Upper lobe of left lung (tissue), 6 donors: ENCODE measurements at regions not wholly inside any gene's neighbourhood (a gene's known extent, or its start where the extent isn't known, plus 50 kb on each side); places are given as distances from the start of the nearest gene placed in this dataset.

ENCODE experiments used
- ATAC-seq, 2 donors: fragments of 200-7000 bp; cut with Tn5 transposase; one replicate each; pipeline ENCODE4 v1.9.1; 2022; ENCODE audit warnings: mild to moderate bottlenecking in 2 of 2, moderate library complexity in 2 of 2; ENCODE audit not compliant: low FRiP score in 2 of 2
- DNase-seq, 2 donors: peaks; one replicate each; pipeline ENCODE4 v3.0.0-alpha.2; 2019 to 2020
- H3K27ac ChIP-seq, 4 donors: fragments of 200-600 bp; sonication (generic); one replicate each; pipeline ENCODE4 v1.5.1; 2016 to 2019
- H3K27me3 ChIP-seq, 4 donors: fragments of 200-600 bp; sonication (generic); one replicate each; pipeline ENCODE4 v1.5.1; 2017 to 2019
- H3K36me3 ChIP-seq, 4 donors: fragments of 200-600 bp; sonication (generic); one replicate each; pipeline ENCODE4 v1.5.1; 2016 to 2019
- H3K4me1 ChIP-seq, 4 donors: fragments of 200-600 bp; sonication (generic); one replicate each; pipeline ENCODE4 v1.5.1; 2018 to 2019
- H3K4me3 ChIP-seq, 4 donors: fragments of 200-600 bp; sonication (generic); one replicate each; pipeline ENCODE4 v1.5.1; 2017 to 2019; ENCODE audit warnings: mild to moderate bottlenecking in 2 of 4, moderate library complexity in 1 of 4
- H3K9me3 ChIP-seq, 4 donors: fragments of 200-600 bp; sonication (generic); one replicate each; pipeline ENCODE4 v1.5.1; 2018 to 2019
- EP300 ChIP-seq, 4 donors: sonication (generic); formaldehyde crosslinking; IDR thresholded peaks; one replicate each; pipeline ENCODE4 v1.5.1; 2017; ENCODE audit warnings: antibody characterized with exemption in 4 of 4, control low read depth in 2 of 4
- POLR2A ChIP-seq, 4 donors: fragments of 450-650 bp; IDR thresholded peaks; one replicate each; pipeline ENCODE4 v1.5.1; 2016 to 2017; ENCODE audit warnings: antibody characterized with exemption in 4 of 4, mild to moderate bottlenecking in 2 of 4
- POLR2AphosphoS5 ChIP-seq, 2 donors: sonication (generic); formaldehyde crosslinking; IDR thresholded peaks; one replicate each; pipeline ENCODE4 v1.5.1; 2017; ENCODE audit warnings: antibody characterized with exemption in 2 of 2
- WGBS, 2 donors: methylation state at CpG; one replicate each; pipeline ENCODE4 v1.1.5; 2017 to 2018; 5-methylcytosine and 5-hydroxymethylcytosine counted together
- TF ChIP-seq, protein P1 (sequence below), 6 experiments: fragments of 450-650 bp in 4 of 6; fragments of 200-600 bp in 2 of 6; sonication (generic) in 2 of 6; IDR thresholded peaks; one replicate each; pipeline ENCODE4 v1.5.1; 2016 to 2019; ENCODE audit warnings: antibody characterized with exemption in 6 of 6
- donor health status: DM: no; HTN: no; CAD: no; lungs with moderate emphysema.
- donor health status: DM: no; HTN: yes; CAD: no; lungs with severe emphysema.

GRCh38 chr4:162282684-162283083 lies 118.9 kb upstream of the FSTL5 start:
- DNase-seq (no peak), ATAC-seq (no peak)
- 70 to 72% methylated on average over 3 of the region's 3 CpGs for WGBS, 2 donors
- Histone ChIP-seq H3K9me3 (no peaks in the 10 kb centered on the region), H3K4me1 (no peaks in the 10 kb centered on the region), H3K27me3 (no peaks in the 10 kb centered on the region), H3K36me3 (no peaks in the 10 kb centered on the region), H3K27ac (no peak overlapping the region), H3K4me3 (no peak overlapping the region)
- TF ChIP-seq, protein P1, sequence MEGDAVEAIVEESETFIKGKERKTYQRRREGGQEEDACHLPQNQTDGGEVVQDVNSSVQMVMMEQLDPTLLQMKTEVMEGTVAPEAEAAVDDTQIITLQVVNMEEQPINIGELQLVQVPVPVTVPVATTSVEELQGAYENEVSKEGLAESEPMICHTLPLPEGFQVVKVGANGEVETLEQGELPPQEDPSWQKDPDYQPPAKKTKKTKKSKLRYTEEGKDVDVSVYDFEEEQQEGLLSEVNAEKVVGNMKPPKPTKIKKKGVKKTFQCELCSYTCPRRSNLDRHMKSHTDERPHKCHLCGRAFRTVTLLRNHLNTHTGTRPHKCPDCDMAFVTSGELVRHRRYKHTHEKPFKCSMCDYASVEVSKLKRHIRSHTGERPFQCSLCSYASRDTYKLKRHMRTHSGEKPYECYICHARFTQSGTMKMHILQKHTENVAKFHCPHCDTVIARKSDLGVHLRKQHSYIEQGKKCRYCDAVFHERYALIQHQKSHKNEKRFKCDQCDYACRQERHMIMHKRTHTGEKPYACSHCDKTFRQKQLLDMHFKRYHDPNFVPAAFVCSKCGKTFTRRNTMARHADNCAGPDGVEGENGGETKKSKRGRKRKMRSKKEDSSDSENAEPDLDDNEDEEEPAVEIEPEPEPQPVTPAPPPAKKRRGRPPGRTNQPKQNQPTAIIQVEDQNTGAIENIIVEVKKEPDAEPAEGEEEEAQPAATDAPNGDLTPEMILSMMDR (IDR thresholded peaks at IDR 0.05), result no peak

GRCh38 chr4:162274354-162274753 lies 110.6 kb upstream of the FSTL5 start:
- ATAC-seq, result peak in 1 of 2 donors; percentile 61
- TF ChIP-seq POLR2AphosphoS5 (IDR thresholded peaks at IDR 0.05), result no peak
- no peak for TF ChIP-seq POLR2A (IDR thresholded peaks at IDR 0.05)
- TF ChIP-seq, protein P1 (IDR thresholded peaks at IDR 0.05), result no peak
- no peak for TF ChIP-seq EP300 (IDR thresholded peaks at IDR 0.05)
- Histone ChIP-seq H3K4me3 (no peak overlapping the region), H3K27me3 (no peaks in the 10 kb centered on the region), H3K9me3 (no peaks in the 10 kb centered on the region), H3K27ac (no peak overlapping the region), H3K36me3 (no peaks in the 10 kb centered on the region), H3K4me1 (no peaks in the 10 kb centered on the region)
- DNase-seq, result no peak
- WGBS, 2 donors, result 76 to 84% methylated on average over 1 of the region's 1 CpG

GRCh38 chr4:162272215-162272614 lies 108.4 kb upstream of the FSTL5 start:
- H3K9me3 ChIP-seq, result no peaks in the 10 kb centered on the region
- no peak overlapping the region for H3K27ac ChIP-seq
- no peak overlapping the region for H3K4me3 ChIP-seq
- WGBS, 2 donors, result 88 to 96% methylated on average over 2 of the region's 2 CpGs
- H3K36me3 ChIP-seq, result no peaks in the 10 kb centered on the region
- no peaks in the 10 kb centered on the region for H3K4me1 ChIP-seq
- no peak for DNase-seq
- TF ChIP-seq EP300 (IDR thresholded peaks at IDR 0.05) (no peak), POLR2AphosphoS5 (IDR thresholded peaks at IDR 0.05) (no peak), POLR2A (IDR thresholded peaks at IDR 0.05) (no peak)
- TF ChIP-seq, protein P1 (IDR thresholded peaks at IDR 0.05), result no peak
- ATAC-seq, result no peak
- no peaks in the 10 kb centered on the region for H3K27me3 ChIP-seq

GRCh38 chr4:162268911-162269310 lies 105.1 kb upstream of the FSTL5 start:
- 85 to 91% methylated on average over 4 of the region's 4 CpGs for WGBS, 2 donors
- no peak for ATAC-seq

DNA sequence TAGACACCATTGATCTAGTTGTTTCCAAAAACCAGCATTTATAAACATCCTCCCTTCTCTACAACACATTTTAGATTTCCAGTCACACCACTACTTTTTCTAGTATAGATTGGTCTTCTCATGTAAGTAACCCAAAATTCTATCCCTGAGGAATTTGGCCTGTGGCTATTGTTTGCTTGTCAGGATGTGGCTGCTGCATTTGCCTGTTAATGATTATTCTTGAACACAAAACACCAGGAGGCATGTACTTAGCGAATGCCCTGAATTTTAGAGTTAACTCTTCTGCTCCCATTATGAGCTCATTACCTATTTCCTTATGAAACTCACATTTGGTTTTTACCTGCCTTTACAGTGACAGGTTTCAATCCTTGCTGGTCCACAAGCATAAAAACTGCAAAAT lies 102.0 kb upstream of the FSTL5 start:
- TF ChIP-seq EP300 (IDR thresholded peaks at IDR 0.05) (no peak), POLR2AphosphoS5 (IDR thresholded peaks at IDR 0.05) (no peak), POLR2A (IDR thresholded peaks at IDR 0.05) (no peak)
- TF ChIP-seq, protein P1 (IDR thresholded peaks at IDR 0.05), result no peak
- H3K9me3 ChIP-seq, result peaks cover 8 to 13% (median 13%) of the 10 kb centered on the region in 4 donors
- H3K36me3 ChIP-seq, result no peaks in the 10 kb centered on the region
- DNase-seq (no peak), ATAC-seq (no peak)
- no peaks in the 10 kb centered on the region for H3K4me1 ChIP-seq
- 33 to 68% methylated on average over 1 of the region's 1 CpG for WGBS, 2 donors
- H3K27me3 ChIP-seq, result no peaks in the 10 kb centered on the region
- no peak overlapping the region for H3K4me3 ChIP-seq
- H3K27ac ChIP-seq, result no peak overlapping the region

More at GRCh38 chr4:162268911-162269310, 105.1 kb upstream of the FSTL5 start:
- no peak for DNase-seq
- H3K9me3 ChIP-seq, result peaks cover 8 to 12% (median 12%) of the 10 kb centered on the region in 4 donors
- H3K27me3 ChIP-seq, result no peaks in the 10 kb centered on the region
- H3K4me1 ChIP-seq, result no peaks in the 10 kb centered on the region
- no peak overlapping the region for H3K27ac ChIP-seq
- no peak overlapping the region for H3K4me3 ChIP-seq
- no peaks in the 10 kb centered on the region for H3K36me3 ChIP-seq
- TF ChIP-seq POLR2AphosphoS5 (IDR thresholded peaks at IDR 0.05) (no peak), POLR2A (IDR thresholded peaks at IDR 0.05) (no peak), EP300 (IDR thresholded peaks at IDR 0.05) (no peak)
- TF ChIP-seq, protein P1 (IDR thresholded peaks at IDR 0.05), result no peak
